GM18508 (cell line): ENCODE measurements at regions not wholly inside any gene's neighbourhood (a gene's known extent, or its start where the extent isn't known, plus 50 kb on each side); places are given as distances from the start of the nearest gene placed in this dataset.

Experiments used
- ATAC-seq: cut with Tn5 transposase; IDR thresholded peaks from one replicate; pipeline ENCODE4 v1.9.1; 2021; ENCODE audit warnings: moderate number of reproducible peaks; ENCODE audit not compliant: insufficient read depth, unreplicated experiment

GRCh38 chrX:40284852-40285251, 187.1 kb upstream of the BCOR start:
- ATAC-seq = no peak

DNA sequence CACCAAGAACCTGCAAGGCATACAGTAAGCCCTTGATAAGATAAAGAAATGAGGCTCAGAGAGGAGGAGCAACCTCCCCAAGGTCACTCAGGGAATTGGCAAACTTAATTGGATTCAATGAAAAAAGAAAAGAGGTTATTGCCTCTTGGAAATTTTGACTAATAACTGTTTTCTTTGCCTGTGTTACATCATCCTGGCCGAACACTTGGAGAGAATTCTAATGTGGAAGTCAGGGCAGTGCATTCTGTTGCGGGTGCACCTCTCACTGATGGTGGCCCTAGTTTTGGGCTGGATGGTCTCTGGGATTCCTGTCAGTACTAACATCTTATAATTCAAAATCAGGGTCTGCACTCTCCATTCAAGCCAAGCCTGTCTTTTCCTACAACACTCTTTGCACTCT, 186.2 kb upstream of the BCOR start:
- ATAC-seq = no peak

DNA sequence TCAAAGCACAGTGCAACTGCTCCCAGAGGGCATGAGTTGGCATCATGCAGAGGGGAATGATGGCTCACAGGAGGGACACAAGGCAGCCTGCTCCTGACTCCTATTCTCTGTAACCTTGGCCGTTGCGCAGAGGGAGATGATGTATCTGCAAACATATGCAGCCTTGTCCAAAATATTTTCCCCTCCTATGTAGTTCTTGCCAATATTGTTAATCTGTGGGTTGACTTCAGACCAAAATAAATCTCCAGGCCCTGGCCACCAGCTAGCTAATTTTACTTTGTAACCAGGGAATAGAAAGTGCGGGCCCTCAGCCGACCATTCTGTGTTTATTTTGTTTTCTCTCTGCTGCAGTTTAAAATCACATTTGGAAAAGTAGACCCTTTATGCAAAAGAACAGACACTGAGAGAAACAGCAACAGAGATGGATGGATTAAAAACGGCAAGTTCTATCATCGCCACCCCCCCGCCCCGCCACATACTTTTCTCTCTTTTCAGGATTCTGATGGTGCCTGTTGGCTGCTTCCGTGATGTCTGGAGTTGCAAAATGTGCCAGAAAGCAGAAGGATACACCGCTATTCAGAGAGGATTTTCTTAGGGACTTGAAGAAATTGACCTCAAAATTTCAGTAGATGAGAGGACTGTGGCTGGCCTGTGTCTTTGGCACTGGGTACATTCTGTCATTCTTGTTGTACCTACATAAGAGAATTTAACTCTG, 185.3 kb upstream of the BCOR start:
- ATAC-seq = no peak

DNA sequence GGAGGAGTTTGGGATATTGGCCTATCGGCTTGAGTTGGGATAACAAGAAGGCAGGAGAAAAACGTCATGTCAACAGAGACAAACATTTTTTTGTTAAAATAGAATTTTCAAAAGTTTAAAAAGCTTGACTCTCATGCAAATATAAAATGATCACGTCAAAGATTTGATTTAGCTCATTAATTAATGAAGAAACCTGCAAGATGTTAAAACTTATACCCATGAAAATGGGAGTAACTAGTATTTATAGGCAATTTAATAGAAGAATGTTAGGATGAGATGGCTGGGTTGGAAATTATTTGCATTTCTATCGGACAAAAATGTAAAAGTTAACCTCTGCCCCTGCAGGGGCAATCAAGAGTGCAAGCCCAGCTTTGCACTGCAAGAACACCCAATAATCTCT, 184.6 kb upstream of the BCOR start:
- ATAC-seq = no peak

DNA sequence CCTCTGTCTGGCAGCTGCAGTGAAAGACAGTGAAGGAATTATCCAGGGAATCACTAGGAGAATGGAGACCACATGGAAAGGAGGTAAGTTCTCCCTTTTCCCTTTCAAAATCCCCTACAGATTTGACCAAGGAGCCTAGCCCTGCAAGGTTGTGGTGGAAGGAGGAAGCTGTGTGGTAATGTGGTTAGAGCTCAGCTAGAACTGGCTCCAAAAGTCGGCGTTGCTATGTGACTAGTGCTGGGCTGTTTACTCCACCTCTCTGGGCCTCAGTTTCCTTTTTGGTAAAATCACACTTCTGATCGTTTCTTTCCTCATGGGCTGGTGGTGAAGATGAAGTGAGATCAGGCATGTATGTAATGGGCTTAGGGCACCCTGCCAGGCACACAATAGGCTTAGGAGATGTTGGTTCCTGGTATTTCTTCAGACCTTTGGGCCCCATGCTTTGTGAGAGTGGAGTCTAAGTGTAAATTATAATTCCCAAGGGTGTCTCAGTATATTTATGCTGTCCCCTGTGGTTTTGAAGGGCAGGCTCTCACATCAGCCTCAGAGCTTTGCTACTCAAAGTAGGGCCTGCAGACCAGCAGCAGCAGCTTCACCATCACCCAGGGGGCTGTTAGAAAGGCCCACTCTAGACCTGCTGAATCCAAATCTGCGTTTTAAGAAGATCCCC, 183.7 kb upstream of the BCOR start:
- ATAC-seq = no peak

DNA sequence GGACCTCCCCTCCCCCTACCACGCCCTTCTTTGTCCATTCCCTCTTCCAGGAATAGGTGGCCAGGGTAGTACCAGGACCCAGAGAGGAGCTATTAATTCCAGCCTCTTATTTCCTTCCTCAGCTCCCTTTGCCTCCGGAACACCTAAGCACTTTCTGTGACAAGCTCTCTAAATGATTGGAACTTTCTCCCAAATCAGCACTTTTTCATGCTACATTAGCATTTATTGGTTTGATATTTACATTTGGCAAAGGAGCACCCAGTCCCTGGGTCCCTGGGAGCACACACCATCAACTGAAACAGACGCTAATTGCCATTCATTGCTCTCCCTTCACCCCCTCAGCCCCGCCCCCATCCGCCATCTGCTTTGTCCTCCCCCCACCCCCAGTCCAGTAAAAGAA, 182.0 kb upstream of the BCOR start:
- no peak for ATAC-seq

- no peak for ATAC-seq
Observed at GRCh38 chrX:40279091-40279430, 181.3 kb upstream of the BCOR start.

GRCh38 chrX:40278340-40279090, 180.8 kb upstream of the BCOR start:
- ATAC-seq = no peak

DNA sequence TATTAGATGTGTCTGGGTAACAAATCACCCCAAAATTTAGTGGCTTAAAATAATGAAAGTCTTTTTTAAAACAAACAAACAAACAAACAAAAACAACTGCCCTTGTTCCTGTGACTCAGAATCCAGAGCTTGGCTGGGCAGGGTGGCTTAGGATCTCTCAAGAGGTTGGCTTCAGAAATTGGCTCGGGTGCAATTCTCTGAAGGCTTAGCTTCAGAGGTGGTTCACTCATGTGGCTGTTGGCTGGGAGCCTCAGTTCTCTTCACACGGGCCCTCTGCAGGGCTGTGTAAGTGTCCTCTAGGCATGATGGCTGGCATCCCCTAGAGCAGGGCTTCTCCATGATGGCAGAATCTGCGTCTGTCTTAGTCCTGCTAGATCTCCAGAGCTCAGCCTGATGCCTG, 179.9 kb upstream of the BCOR start:
- no peak for ATAC-seq

DNA sequence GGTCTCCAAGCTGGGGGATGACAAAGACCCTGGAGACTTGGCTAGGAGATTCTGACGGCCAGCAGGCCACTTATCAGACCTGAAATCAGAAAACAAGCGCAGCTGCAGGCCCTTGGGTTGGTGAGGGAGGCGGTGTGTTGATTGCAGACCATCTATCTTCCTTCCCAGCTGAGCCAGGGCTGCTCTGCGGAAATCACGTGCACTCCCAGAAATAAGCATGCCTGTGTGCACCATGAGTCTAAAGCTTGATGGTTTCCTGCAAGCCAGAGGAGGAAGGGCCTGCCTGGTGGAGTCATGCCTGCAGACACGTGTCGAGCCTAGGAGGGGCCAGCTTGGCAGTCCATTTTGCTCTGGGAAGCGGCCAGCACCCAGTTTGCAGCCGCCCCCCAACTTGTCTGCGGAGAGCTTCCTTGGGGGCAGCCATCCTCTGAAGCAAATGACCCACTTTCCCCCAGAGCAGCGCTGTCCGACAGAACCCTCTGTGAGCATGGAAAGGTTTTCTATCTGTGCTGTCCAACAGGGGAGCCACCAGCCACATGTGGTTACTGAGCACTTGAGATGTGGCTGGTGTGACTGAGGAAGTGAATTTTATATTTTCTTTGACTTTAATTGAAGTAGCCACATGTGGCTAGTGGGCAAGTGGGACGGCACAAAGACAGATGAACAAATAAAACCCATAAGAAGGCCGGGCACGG, 175.7 kb upstream of the BCOR start:
- ATAC-seq = no peak

GRCh38 chrX:40272776-40273175, 175.0 kb upstream of the BCOR start:
- no peak for ATAC-seq

DNA sequence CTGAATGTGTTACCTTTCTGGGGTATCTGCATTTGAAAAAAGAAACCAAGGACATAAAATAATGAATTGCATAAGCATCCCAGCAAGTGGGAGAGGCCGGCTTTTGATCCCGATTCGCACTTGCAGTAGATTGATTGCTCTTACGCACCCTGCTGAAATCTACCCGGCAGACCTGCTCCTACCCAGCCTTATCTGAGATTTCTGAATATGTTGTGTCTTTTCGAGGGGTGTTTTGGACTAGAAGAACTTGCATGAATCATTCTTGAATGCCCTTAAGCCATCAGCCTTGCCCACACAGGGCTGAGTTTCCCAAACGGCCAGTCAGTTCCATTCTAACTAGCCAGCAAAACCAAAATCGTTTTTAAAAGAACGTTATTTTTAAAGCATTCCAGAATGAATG, 174.4 kb upstream of the BCOR start:
- ATAC-seq = no peak

GRCh38 chrX:40268188-40268520, 170.4 kb upstream of the BCOR start:
- ATAC-seq = no peak

DNA sequence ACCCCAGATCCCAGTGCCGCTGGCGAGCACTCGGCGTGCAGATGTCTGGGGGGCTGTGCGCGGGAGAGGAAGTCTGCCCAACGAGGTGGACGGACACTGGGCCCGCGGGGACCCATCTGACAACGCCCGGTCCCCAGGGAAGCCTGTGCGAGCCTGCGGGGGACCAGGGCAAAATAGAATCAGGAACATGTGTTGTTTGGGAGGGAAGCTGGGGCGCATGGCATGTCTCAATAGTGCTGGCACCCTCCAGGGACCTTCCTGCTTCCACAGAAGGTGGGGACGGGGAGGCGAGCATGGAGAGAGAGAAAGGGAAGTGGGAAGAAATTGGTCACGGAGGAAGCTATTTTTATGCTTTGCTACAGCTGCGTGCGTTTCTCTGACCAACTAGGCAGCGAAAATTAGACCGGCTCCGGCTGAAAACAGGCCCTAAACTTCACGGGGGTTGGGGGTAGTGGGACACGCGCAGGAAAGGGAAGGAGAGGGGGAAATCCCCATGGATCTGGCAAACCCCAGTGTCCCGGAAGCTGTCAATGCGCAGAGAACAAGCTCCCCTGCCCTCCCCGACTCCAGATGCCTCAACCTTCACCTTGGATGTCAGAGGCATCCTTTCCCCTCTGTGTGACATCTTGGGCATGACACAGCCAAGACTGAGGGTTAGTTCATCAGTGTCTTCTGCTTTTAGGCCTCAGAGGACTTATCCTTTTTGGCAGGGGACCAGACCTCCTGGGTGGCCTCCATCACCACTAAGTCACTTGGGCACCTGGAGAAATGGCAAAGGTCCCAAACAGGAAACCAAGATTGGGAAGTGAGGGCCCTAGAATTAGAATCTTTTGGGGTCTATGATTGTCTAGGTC, 169.8 kb upstream of the BCOR start:
- no peak for ATAC-seq

- no peak for ATAC-seq
Observed at GRCh38 chrX:40266490-40267333, 169.0 kb upstream of the BCOR start.

GRCh38 chrX:40265936-40266335, 168.2 kb upstream of the BCOR start:
- no peak for ATAC-seq

GRCh38 chrX:40263014-40263560, 165.3 kb upstream of the BCOR start:
- ATAC-seq = no peak

DNA sequence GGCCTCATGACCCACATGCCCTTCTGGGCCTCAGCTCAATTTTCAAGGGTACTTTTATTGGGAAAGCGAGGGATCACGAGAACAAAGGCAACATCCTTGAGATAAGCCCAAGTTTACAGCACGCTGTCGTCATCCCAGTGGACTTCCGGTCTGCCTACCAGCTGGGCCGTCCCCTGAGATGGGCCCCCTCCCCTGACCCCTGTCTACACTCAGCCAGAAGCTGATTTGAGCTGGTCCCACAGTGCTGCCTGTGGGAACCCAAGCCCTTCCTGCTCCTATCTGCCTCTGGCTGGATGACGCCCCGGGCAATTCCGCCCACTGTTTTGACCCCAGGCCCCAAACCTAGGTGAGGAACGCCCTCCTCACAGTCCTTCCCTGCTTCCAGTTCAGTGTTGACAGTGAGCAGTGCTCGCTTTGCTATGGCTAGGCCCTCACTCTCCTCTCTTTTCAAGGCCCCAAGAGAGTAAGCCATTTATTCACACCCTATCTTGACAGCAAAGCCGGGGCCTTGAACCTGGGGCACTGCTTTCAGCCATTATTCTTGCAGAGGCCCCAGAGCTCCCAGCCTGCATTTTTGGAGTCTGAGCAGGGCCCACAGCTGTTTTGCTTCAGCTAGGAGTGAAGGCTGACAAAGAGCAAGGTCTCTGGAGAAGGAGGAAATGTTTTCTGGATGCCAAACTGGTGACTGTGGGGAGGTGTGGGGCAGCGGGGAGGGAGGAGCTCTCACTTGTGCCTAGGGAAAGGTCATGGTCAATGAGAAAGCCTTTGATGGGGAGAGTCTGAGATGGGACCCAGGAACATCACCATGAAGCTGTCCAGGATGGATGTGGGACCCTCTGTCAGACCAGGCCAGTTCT, 164.6 kb upstream of the BCOR start:
- no peak for ATAC-seq
